Liver (tissue), 3 donors: ENCODE measurements at regions not wholly inside any gene's neighbourhood (a gene's known extent, or its start where the extent isn't known, plus 50 kb on each side); places are given as distances from the start of the nearest gene placed in this dataset.

Experiments
- ATF3 ChIP-seq: IDR thresholded peaks from 2 replicates; pipeline ENCODE4 v1.6.1; 2016; ENCODE audit warnings: antibody characterized with exemption
- CTCF ChIP-seq: fragments of 150-350 bp; IDR thresholded peaks from 2 replicates; pipeline ENCODE4 v1.5.1; 2017; ENCODE audit warnings: improper control_type of control experiment, low read depth, low read length; ENCODE audit not compliant: missing input control
- JUND ChIP-seq, 2 donors: IDR thresholded peaks; 2 replicates each; pipeline ENCODE4 v1.6.1; 2016; ENCODE audit warnings: antibody characterized with exemption in 2 of 2
- RAD21 ChIP-seq, 2 donors: IDR thresholded peaks; 2 replicates each; pipeline ENCODE4 v1.6.1; 2016; ENCODE audit warnings: antibody characterized with exemption in 2 of 2, mild to moderate bottlenecking in 2 of 2
- RXRA ChIP-seq, 2 donors: IDR thresholded peaks; 2 replicates each; pipeline ENCODE4 v1.6.1; 2017 to 2018; ENCODE audit warnings: antibody characterized with exemption in 2 of 2, mild to moderate bottlenecking in 1 of 2
- ZBTB33 ChIP-seq: IDR thresholded peaks from 2 replicates; pipeline ENCODE4 v1.6.1; 2016; ENCODE audit warnings: antibody characterized with exemption
- donor health status: healthy.
- donor health status: healthy.

GRCh38 chr3:117107946-117108345 is 398.4 kb downstream of the TUSC7 start:
- TF ChIP-seq CTCF (no peak), JUND (IDR thresholded peaks at IDR 0.05) (no peak), ATF3 (no peak), ZBTB33 (no peak), RXRA (IDR thresholded peaks at IDR 0.05) (no peak), RAD21 (IDR thresholded peaks at IDR 0.05) (no peak)
